Hepatocyte (in vitro differentiated cells): ENCODE measurements at regions not wholly inside any gene's neighbourhood (a gene's known extent, or its start where the extent isn't known, plus 50 kb on each side); places are given as distances from the start of the nearest gene placed in this dataset.
"Not testable (repeated sequence)": the region's sequence is repeated elsewhere in the genome, so short reads cannot be mapped to it uniquely, and the experiment has no call there.

Source experiments
- DNase-seq: peaks from one replicate; pipeline ENCODE4 v3.0.0-alpha.2; 2016; ENCODE audit warnings: low spot score
- H2AFZ ChIP-seq: fragments of 200-600 bp; sonication (generic); 2 replicates; pipeline ENCODE4 v1.6.0; 2016; ENCODE audit warnings: antibody characterized with exemption, mild to moderate bottlenecking
- H3K27ac ChIP-seq: fragments of 200-600 bp; sonication (generic); 2 replicates; pipeline ENCODE4 v1.5.1; 2016; ENCODE audit warnings: mild to moderate bottlenecking
- H3K27me3 ChIP-seq: fragments of 200-600 bp; sonication (generic); 2 replicates; pipeline ENCODE4 v1.6.1; 2016
- H3K36me3 ChIP-seq: fragments of 200-600 bp; sonication (generic); replicated peaks from 2 replicates; pipeline ENCODE4 v1.5.1; 2016; ENCODE audit warnings: low read depth; ENCODE audit not compliant: insufficient read depth
- H3K4me1 ChIP-seq: fragments of 200-600 bp; sonication (generic); 2 replicates; pipeline ENCODE4 v1.5.1; 2016; ENCODE audit warnings: mild to moderate bottlenecking, moderate library complexity; ENCODE audit not compliant: insufficient read depth
- H3K4me2 ChIP-seq: fragments of 200-600 bp; sonication (generic); 2 replicates; pipeline ENCODE4 v1.6.0; 2016
- H3K4me3 ChIP-seq: fragments of 200-600 bp; sonication (generic); 2 replicates; pipeline ENCODE4 v1.5.1; 2016; ENCODE audit warnings: mild to moderate bottlenecking
- H3K79me2 ChIP-seq: fragments of 200-600 bp; sonication (generic); 2 replicates; pipeline ENCODE4 v1.6.0; 2017; ENCODE audit warnings: mild to moderate bottlenecking
- H3K9me2 ChIP-seq: fragments of 200-600 bp; sonication (generic); replicated peaks from 2 replicates; pipeline ENCODE4 v1.6.0; 2017; ENCODE audit warnings: mild to moderate bottlenecking; ENCODE audit not compliant: insufficient read depth
- H3K9me3 ChIP-seq: fragments of 200-600 bp; sonication (generic); 2 replicates; pipeline ENCODE4 v1.5.1; 2016; ENCODE audit warnings: low read depth, mild to moderate bottlenecking
- H4K20me1 ChIP-seq: fragments of 200-600 bp; sonication (generic); 2 replicates; pipeline ENCODE4 v1.6.0; 2016; ENCODE audit warnings: mild to moderate bottlenecking; ENCODE audit not compliant: insufficient read depth, poor library complexity, severe bottlenecking
- EZH2 ChIP-seq: fragments of 200-600 bp; sonication (generic); IDR thresholded peaks from 2 replicates; pipeline ENCODE4 v1.6.1; 2016; ENCODE audit warnings: antibody characterized with exemption, mild to moderate bottlenecking, borderline replicate concordance
- EZH2phosphoT487 ChIP-seq: fragments of 200-600 bp; sonication (generic); IDR thresholded peaks from one replicate; pipeline ENCODE4 v1.6.1; 2018; ENCODE audit warnings: antibody characterized with exemption, mild to moderate bottlenecking, low read depth, moderate library complexity; ENCODE audit not compliant: unreplicated experiment, severe bottlenecking
- WGBS: methylation state at CpG from one replicate; pipeline ENCODE4 v1.1.6; 2016; ENCODE audit warnings: low lambda C conversion rate; ENCODE audit errors: missing lambda C conversion rate; 5-methylcytosine and 5-hydroxymethylcytosine counted together
- TF ChIP-seq, protein P1 (sequence below): fragments of 200-600 bp; sonication (generic); IDR thresholded peaks from 2 replicates; pipeline ENCODE4 v1.5.1; 2016; ENCODE audit warnings: antibody characterized with exemption, mild to moderate bottlenecking; ENCODE audit not compliant: poor library complexity

DNA sequence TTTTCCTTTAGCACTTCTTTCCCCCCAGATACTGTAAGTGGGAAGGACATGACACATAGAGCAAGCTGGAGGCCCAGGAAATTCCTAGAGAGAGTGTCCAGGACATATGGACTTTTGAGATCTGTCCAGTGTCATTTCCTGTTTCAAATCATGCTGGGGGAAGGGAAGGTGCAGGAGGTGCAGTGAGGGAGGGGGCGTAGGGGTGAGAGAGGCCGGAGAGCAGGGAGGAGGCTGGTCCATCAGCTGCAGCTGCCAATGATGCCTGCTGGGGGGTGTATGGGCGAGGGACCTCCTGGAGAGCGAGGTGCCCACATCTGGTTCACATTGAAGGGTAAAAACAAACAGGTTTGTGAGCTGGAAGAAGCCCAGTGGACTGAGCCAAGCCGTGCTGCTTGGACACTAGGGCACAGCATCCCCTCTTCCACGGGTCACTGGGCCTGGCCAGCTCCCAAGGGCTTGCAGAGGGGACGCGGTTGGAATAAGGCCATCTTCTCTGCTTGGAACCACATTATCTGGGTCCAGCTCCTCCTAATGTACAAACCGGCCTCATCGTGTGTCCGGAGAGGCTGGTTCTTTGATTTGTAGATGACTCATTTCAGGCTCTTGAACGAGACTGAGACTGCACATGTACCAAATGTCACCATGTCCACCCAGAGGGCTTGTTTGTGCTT, 70.4 kb upstream of the SMURF2 start:
- H3K79me2 ChIP-seq: no peaks in the 10 kb centered on the region
- no peak overlapping the region for H3K4me2 ChIP-seq
- WGBS: 68% methylated on average over 12 of the region's 12 CpGs
- H3K36me3 ChIP-seq: no peaks in the 10 kb centered on the region
- no peaks in the 10 kb centered on the region for H4K20me1 ChIP-seq
- H3K4me1 ChIP-seq: no peaks in the 10 kb centered on the region
- H3K27me3 ChIP-seq: no peaks in the 10 kb centered on the region
- no peak for DNase-seq
- no peaks in the 10 kb centered on the region for H3K9me2 ChIP-seq
- peak overlapping the region; percentile 40 for H3K27ac ChIP-seq
- TF ChIP-seq EZH2phosphoT487 (no peak), EZH2 (no peak)
- TF ChIP-seq, protein P1, sequence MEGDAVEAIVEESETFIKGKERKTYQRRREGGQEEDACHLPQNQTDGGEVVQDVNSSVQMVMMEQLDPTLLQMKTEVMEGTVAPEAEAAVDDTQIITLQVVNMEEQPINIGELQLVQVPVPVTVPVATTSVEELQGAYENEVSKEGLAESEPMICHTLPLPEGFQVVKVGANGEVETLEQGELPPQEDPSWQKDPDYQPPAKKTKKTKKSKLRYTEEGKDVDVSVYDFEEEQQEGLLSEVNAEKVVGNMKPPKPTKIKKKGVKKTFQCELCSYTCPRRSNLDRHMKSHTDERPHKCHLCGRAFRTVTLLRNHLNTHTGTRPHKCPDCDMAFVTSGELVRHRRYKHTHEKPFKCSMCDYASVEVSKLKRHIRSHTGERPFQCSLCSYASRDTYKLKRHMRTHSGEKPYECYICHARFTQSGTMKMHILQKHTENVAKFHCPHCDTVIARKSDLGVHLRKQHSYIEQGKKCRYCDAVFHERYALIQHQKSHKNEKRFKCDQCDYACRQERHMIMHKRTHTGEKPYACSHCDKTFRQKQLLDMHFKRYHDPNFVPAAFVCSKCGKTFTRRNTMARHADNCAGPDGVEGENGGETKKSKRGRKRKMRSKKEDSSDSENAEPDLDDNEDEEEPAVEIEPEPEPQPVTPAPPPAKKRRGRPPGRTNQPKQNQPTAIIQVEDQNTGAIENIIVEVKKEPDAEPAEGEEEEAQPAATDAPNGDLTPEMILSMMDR: no peak
- H2AFZ ChIP-seq: no peak overlapping the region
- no peaks in the 10 kb centered on the region for H3K9me3 ChIP-seq
- H3K4me3 ChIP-seq: no peak overlapping the region

DNA sequence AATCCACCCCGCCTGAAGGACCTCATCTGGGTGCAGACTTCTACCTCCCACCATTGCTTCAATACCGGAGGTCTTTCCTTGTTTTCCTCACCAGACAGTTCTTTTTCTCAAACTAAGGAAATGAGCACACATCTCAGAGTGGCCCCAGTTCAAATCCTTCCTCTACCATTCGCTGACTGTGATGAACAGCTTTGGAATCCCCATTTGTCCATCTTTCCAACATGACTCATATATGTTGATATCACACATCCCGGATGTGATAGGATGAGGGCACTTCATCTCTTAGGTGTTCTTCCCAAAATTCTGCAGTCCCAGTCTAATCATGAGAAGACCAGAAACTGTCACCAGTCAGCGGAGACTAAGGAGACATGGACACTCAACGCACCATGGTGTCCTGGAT, 67.9 kb upstream of the SMURF2 start:
- H3K4me2 ChIP-seq, H4K20me1 ChIP-seq, H3K36me3 ChIP-seq, H3K79me2 ChIP-seq, H3K27ac ChIP-seq, H2AFZ ChIP-seq, H3K9me2 ChIP-seq, H3K4me1 ChIP-seq, DNase-seq, H3K27me3 ChIP-seq, H3K9me3 ChIP-seq, H3K4me3 ChIP-seq: not testable (repeated sequence)
- 88% methylated on average over 6 of the region's 6 CpGs for WGBS

DNA sequence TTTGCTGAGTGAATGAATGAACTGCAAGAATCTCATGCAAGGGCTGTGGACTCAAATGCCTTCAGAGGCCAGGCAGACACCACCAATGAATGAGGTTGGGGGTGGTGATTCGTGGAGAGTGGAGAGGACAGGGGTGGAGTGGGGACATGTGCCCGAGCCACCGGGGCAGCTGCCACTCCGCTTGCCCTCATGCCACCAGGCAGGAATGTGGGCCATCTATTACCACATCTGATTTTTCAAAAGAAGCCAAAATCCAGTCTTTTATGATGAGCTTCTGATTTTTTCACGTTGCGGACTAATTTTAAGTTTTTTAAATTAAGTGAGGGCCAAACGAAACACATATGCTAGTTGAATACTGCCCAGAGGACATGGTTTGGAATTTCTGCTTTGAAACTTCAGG, 67.1 kb upstream of the SMURF2 start:
- Histone ChIP-seq H3K4me3 (no peak overlapping the region), H3K27me3 (no peaks in the 10 kb centered on the region), H4K20me1 (no peaks in the 10 kb centered on the region), H2AFZ (no peak overlapping the region), H3K9me2 (no peaks in the 10 kb centered on the region), H3K27ac (no peak overlapping the region), H3K9me3 (no peaks in the 10 kb centered on the region), H3K79me2 (no peaks in the 10 kb centered on the region), H3K4me1 (no peaks in the 10 kb centered on the region), H3K36me3 (no peaks in the 10 kb centered on the region), H3K4me2 (no peak overlapping the region)
- no peak for DNase-seq
- TF ChIP-seq EZH2 (no peak), EZH2phosphoT487 (no peak)
- TF ChIP-seq, protein P1: no peak
- 92% methylated on average over 7 of the region's 7 CpGs for WGBS

DNA sequence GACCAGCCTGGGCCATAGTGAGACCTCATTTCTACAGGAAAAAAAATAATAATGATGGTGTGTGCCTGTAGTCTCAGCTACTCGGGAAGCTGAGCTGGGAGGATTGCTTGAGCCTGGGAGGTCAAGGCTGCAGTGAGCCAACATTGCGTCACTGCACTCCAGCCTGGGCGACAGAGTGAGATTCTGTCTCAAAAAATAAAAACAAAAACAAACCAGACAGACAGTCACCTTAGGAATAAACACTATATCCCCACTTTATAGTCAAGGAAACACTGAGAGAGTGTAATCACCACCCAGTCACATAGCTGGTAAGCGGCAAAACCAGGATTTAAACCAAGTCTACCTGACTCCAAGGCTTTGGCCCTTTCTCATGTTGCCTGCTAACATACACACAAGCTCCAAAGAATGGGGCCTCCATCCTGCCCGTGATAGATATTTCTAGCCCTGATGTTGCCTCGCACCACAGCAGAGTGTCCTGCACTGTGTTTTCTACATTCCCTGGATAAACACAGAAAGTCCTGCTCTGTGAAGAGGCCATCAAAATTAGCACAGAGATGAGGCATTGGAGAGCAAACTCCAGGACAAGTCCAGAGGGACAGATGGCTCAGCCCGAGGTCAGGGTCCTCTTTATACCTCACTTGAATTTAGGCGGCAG, 66.1 kb upstream of the SMURF2 start:
- Histone ChIP-seq H3K27me3 (no peaks in the 10 kb centered on the region), H3K4me3 (no peak overlapping the region), H3K9me2 (no peaks in the 10 kb centered on the region), H3K79me2 (no peaks in the 10 kb centered on the region), H4K20me1 (no peaks in the 10 kb centered on the region), H3K36me3 (no peaks in the 10 kb centered on the region), H3K4me2 (no peak overlapping the region), H3K4me1 (no peaks in the 10 kb centered on the region), H2AFZ (no peak overlapping the region), H3K9me3 (no peaks in the 10 kb centered on the region), H3K27ac (no peak overlapping the region)
- TF ChIP-seq EZH2 (no peak), EZH2phosphoT487 (no peak)
- TF ChIP-seq, protein P1: no peak
- DNase-seq: no peak
- WGBS: 76% methylated on average over 8 of the region's 8 CpGs

DNA sequence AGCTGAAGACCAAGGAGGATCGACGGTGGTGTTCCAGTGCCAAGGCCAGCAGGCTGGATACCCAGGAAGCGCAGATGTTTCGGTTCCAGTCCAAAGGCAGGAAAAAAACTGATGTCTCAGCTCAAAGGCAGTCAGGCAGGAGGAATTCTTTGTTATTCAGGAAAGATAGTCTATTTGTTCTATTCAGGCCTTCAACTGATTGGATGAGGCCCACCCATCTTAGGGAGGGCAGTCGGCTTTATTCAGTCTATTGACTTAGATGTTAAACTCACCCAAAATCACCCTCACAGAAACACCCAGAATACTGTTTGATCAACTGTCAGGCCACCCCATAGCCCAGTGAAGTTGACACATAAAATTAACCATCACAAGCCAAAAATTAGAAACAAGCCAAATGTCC, 63.9 kb upstream of the SMURF2 start:
- H3K9me2 ChIP-seq, H3K4me3 ChIP-seq, H4K20me1 ChIP-seq, H2AFZ ChIP-seq, H3K27ac ChIP-seq, H3K27me3 ChIP-seq, DNase-seq, H3K9me3 ChIP-seq, H3K36me3 ChIP-seq, H3K4me2 ChIP-seq, H3K79me2 ChIP-seq, H3K4me1 ChIP-seq: not testable (repeated sequence)
- 95% methylated on average over 5 of the region's 5 CpGs for WGBS

DNA sequence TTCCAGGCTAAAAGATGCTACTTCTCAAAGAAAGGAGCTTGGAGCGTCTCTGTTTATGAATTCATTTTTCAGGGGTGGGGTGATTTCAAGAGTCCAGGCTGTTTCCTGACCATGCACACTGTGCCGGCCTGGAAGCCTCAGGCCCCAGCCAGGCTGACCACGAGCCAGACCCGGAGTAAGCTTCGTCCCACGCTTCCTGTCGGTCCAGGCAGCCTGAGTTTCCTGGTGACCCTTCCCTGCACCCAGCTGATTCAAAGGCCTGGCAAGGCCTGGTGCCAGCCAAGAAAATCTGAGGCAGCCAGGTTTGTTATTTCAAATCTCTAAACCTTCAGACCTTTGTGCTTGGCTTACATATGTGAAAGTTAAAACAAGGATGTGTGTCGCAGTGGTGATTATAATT, 62.1 kb upstream of the SMURF2 start:
- H3K4me1 ChIP-seq, H3K4me3 ChIP-seq, H3K36me3 ChIP-seq, H3K27ac ChIP-seq, H3K9me3 ChIP-seq, H3K27me3 ChIP-seq, H3K9me2 ChIP-seq, DNase-seq, H3K79me2 ChIP-seq, H4K20me1 ChIP-seq, H3K4me2 ChIP-seq, H2AFZ ChIP-seq: not testable (repeated sequence)
- 75% methylated on average over 8 of the region's 8 CpGs for WGBS
